Glutamatergic neuron (in vitro differentiated cells): ENCODE measurements at regions not wholly inside any gene's neighbourhood (a gene's known extent, or its start where the extent isn't known, plus 50 kb on each side); places are given as distances from the start of the nearest gene placed in this dataset.

Source experiments
- DNase-seq: peaks from one replicate; pipeline ENCODE4 v3.0.0; 2022
- H3K27ac Mint-ChIP-seq: one replicate; pipeline ENCODE4 v1.8.0; 2020; ENCODE audit warnings: mild to moderate bottlenecking, mixed read lengths, inconsistent platforms; ENCODE audit not compliant: unreplicated experiment
- H3K27me3 Mint-ChIP-seq: one replicate; pipeline ENCODE4 v1.8.0; 2020; ENCODE audit warnings: mild to moderate bottlenecking, moderate library complexity, mixed read lengths, inconsistent platforms; ENCODE audit not compliant: unreplicated experiment
- H3K36me3 Mint-ChIP-seq: one replicate; pipeline ENCODE4 v1.8.0; 2020; ENCODE audit warnings: mild to moderate bottlenecking, mixed read lengths, inconsistent platforms; ENCODE audit not compliant: unreplicated experiment
- H3K4me1 Mint-ChIP-seq: one replicate; pipeline ENCODE4 v1.8.0; 2020; ENCODE audit warnings: mild to moderate bottlenecking, low read depth, mixed read lengths, inconsistent platforms; ENCODE audit not compliant: unreplicated experiment
- H3K4me3 Mint-ChIP-seq: one replicate; pipeline ENCODE4 v1.8.0; 2020; ENCODE audit warnings: mild to moderate bottlenecking, mixed read lengths, inconsistent platforms; ENCODE audit not compliant: unreplicated experiment
- H3K9me3 Mint-ChIP-seq: one replicate; pipeline ENCODE4 v1.8.0; 2020; ENCODE audit warnings: mild to moderate bottlenecking, moderate library complexity, mixed read lengths, inconsistent platforms; ENCODE audit not compliant: unreplicated experiment
- TF ChIP-seq, protein P1 (sequence below): fragments of 200-600 bp; sonication (generic); IDR thresholded peaks from one replicate; pipeline ENCODE4 v1.5.0; 2021; ENCODE audit not compliant: partially characterized antibody, unreplicated experiment

DNA sequence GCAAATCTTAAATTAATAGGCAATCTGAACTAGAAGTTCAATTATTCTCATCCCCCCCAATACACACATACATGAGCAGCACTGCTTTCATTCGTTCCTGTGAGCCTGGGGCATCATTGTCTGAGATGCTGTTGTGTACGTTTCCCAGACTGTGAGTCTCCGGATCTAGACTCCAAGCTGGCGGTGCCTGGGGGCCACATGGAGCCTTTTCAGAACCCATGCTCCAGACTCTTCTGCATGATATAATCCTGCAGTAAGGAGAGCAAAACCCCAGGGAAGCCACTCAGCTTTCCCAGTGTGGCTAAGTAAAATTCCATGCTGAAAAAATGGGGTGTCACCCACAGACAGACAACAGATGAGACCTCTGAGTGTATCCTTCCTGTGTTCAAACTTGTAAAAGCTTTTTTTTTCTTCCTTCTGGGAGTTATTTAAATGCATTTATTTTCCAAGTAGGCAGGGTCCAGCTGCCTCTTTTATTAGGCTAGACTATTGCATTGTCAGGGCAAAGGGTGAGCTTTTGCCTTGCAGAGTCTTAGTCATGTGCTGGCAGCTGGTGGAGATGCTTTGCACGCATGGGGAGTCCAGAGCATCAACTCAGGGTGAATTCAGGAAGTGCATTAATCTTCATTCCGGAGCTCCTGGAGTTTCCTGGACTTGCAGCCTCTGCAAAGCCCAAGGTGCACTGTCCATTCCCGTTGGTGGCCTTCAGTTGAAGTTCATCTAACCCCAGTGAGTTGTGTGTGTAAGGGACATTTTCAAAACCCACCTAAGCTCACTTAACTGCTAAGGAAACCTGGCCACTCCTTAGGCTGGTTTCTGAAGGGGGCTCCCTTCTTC is 185.7 kb upstream of the ADO start:
- TF ChIP-seq, protein P1, sequence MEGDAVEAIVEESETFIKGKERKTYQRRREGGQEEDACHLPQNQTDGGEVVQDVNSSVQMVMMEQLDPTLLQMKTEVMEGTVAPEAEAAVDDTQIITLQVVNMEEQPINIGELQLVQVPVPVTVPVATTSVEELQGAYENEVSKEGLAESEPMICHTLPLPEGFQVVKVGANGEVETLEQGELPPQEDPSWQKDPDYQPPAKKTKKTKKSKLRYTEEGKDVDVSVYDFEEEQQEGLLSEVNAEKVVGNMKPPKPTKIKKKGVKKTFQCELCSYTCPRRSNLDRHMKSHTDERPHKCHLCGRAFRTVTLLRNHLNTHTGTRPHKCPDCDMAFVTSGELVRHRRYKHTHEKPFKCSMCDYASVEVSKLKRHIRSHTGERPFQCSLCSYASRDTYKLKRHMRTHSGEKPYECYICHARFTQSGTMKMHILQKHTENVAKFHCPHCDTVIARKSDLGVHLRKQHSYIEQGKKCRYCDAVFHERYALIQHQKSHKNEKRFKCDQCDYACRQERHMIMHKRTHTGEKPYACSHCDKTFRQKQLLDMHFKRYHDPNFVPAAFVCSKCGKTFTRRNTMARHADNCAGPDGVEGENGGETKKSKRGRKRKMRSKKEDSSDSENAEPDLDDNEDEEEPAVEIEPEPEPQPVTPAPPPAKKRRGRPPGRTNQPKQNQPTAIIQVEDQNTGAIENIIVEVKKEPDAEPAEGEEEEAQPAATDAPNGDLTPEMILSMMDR: no peak
- H3K4me1 Mint-ChIP-seq: peaks cover 1% of the 10 kb centered on the region
- no peaks in the 10 kb centered on the region for H3K9me3 Mint-ChIP-seq
- H3K27ac Mint-ChIP-seq: no peak overlapping the region
- no peak for DNase-seq
- peaks cover 3% of the 10 kb centered on the region for H3K27me3 Mint-ChIP-seq
- H3K36me3 Mint-ChIP-seq: no peaks in the 10 kb centered on the region
- H3K4me3 Mint-ChIP-seq: no peak overlapping the region

DNA sequence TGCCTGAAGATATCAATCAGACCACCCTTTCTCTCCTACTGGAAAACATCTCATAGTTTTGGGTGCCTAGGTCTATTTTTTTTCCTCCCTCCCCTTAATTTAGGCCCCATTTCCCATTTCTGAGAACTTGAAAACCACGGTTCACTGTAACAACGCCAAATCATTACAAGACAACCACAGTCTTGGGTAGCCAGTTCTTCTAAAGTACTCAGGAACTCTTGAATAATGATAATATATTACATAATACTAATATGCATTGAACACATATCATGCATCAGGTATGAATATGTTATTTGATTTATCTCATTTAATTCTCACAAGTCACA is 185.1 kb upstream of the ADO start:
- no peaks in the 10 kb centered on the region for H3K9me3 Mint-ChIP-seq
- no peak overlapping the region for H3K4me3 Mint-ChIP-seq
- H3K36me3 Mint-ChIP-seq: no peaks in the 10 kb centered on the region
- TF ChIP-seq, protein P1: no peak
- DNase-seq: no peak
- peaks cover 1% of the 10 kb centered on the region for H3K4me1 Mint-ChIP-seq
- peaks cover 3% of the 10 kb centered on the region for H3K27me3 Mint-ChIP-seq
- no peak overlapping the region for H3K27ac Mint-ChIP-seq

DNA sequence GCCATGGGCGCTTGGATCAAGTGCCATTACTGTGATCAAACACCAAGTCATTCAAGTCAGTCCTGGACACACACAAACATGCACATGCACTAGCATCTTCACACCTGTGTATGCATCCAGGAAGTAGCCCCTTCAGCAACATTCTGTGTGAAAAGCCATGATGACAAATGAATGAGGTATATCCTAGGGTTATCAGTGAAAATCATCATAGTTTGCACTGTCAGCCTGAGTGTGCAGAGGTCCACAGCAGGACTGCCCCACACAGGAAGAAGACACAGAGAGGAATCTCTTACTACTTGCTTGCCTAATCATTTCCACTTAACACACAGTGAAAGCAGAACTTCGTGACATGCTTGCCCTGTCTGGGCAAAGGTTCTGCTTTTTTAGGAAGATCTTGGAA is 184.0 kb upstream of the ADO start:
- Mint-ChIP-seq H3K4me3 (no peak overlapping the region), H3K4me1 (peaks cover 1% of the 10 kb centered on the region), H3K36me3 (no peaks in the 10 kb centered on the region), H3K27me3 (peaks cover 5% of the 10 kb centered on the region), H3K9me3 (no peaks in the 10 kb centered on the region), H3K27ac (no peak overlapping the region)
- TF ChIP-seq, protein P1: no peak
- DNase-seq: no peak

DNA sequence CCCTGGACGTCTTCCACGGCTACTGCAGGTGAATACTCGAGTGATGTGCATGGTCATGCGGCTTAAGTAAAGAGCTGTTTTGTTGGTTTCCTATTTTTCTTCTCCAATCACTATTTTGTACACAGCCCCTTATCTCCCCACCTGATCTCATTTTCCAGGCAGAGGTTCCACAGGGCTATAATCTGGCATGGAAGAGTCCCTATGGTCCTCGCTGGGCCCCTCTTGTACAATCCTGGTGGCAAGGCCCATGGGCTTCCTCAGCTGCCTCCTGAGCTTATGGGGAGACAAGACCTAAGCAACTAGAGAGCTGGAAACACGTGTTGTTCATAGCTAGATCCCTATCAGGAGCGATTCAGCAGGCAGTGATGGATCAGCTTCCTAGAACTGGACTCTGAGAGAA is 181.3 kb upstream of the ADO start:
- Mint-ChIP-seq H3K27me3 (peaks cover 3% of the 10 kb centered on the region), H3K9me3 (no peaks in the 10 kb centered on the region), H3K36me3 (no peaks in the 10 kb centered on the region), H3K27ac (no peak overlapping the region), H3K4me3 (no peak overlapping the region), H3K4me1 (peaks cover 18% of the 10 kb centered on the region)
- DNase-seq: no peak
- TF ChIP-seq, protein P1: no peak

DNA sequence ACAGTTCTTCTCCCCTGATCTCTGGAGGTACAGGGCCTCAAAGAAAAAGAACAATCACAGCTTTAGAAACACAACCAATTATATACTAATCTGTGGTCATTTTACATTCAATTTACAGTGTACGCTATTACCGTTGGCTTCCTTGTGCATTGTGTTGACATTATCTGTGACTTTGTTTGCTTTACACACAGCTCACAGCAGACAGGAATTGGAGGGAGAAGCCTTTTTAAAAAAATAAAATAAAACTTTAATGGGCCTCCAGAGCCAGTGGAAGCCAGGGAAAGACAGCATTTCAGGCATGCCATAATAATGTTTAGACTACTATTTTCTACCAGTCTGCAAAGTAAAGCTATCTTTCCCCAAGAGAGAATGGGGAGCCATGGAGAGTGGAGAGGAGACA is 179.0 kb upstream of the ADO start:
- Mint-ChIP-seq H3K27ac (no peak overlapping the region), H3K27me3 (peaks cover 3% of the 10 kb centered on the region), H3K9me3 (no peaks in the 10 kb centered on the region), H3K4me1 (peaks cover 17% of the 10 kb centered on the region), H3K4me3 (no peak overlapping the region), H3K36me3 (no peaks in the 10 kb centered on the region)
- DNase-seq: no peak
- TF ChIP-seq, protein P1: no peak
